ENCODE measurements at regions not wholly inside any gene's neighbourhood (a gene's known extent, or its start where the extent isn't known, plus 50 kb on each side); places are given as distances from the start of the nearest gene placed in this dataset.
"Not testable (repeated sequence)": the region's sequence is repeated elsewhere in the genome, so short reads cannot be mapped to it uniquely, and the experiment has no call there.

- Histone ChIP-seq H3K36me3 (ENCODE audit: control insufficient read depth, insufficient read depth, low read length) (no peaks in the 10 kb centered on the region), H3K4me3 (replicated peaks; ENCODE audit: low read depth, low read length) (no peak overlapping the region), H3K27me3 (replicated peaks; ENCODE audit: control insufficient read depth, insufficient read depth, low read length) (no peaks in the 10 kb centered on the region)
- TF ChIP-seq CTCF (IDR thresholded peaks at IDR 0.05; ENCODE audit: insufficient read depth, low read length, poor library complexity, severe bottlenecking), result no peak
- DNase-seq (ENCODE audit: extremely low read depth, insufficient read length), result no peak
These were observed 210.8 kb upstream of the UBL3 start for GRCh38 chr13:30061217-30061616.

- H3K27me3 ChIP-seq (replicated peaks; ENCODE audit: control insufficient read depth, insufficient read depth, low read length), result no peaks in the 10 kb centered on the region
- H3K4me3 ChIP-seq (replicated peaks; ENCODE audit: low read depth, low read length), result no peak overlapping the region
- DNase-seq (ENCODE audit: extremely low read depth, insufficient read length), result no peak
- TF ChIP-seq CTCF (IDR thresholded peaks at IDR 0.05; ENCODE audit: insufficient read depth, low read length, poor library complexity, severe bottlenecking), result no peak
- no peaks in the 10 kb centered on the region for H3K36me3 ChIP-seq (ENCODE audit: control insufficient read depth, insufficient read depth, low read length)
These were observed 208.0 kb upstream of the UBL3 start for GRCh38 chr13:30058429-30058828.

- H3K36me3 ChIP-seq (ENCODE audit: control insufficient read depth, insufficient read depth, low read length); DNase-seq (ENCODE audit: extremely low read depth, insufficient read length); H3K4me3 ChIP-seq (replicated peaks; ENCODE audit: low read depth, low read length); H3K27me3 ChIP-seq (replicated peaks; ENCODE audit: control insufficient read depth, insufficient read depth, low read length): not testable (repeated sequence)
These were observed 204.1 kb upstream of the UBL3 start for GRCh38 chr13:30054546-30054945.

- DNase-seq (ENCODE audit: extremely low read depth, insufficient read length), result no peak
- Histone ChIP-seq H3K4me3 (replicated peaks; ENCODE audit: low read depth, low read length) (no peak overlapping the region), H3K27me3 (replicated peaks; ENCODE audit: control insufficient read depth, insufficient read depth, low read length) (peaks cover 1% of the 10 kb centered on the region; the same call in 1 of the 2 replicates), H3K36me3 (ENCODE audit: control insufficient read depth, insufficient read depth, low read length) (no peaks in the 10 kb centered on the region)
- TF ChIP-seq CTCF (IDR thresholded peaks at IDR 0.05; ENCODE audit: insufficient read depth, low read length, poor library complexity, severe bottlenecking), result no peak
These were observed 203.5 kb upstream of the UBL3 start for GRCh38 chr13:30053939-30054338.

GRCh38 chr13:30052120-30052519 lies 201.7 kb upstream of the UBL3 start:
- H3K4me3 ChIP-seq (replicated peaks; ENCODE audit: low read depth, low read length), result no peak overlapping the region
- peaks cover 1% of the 10 kb centered on the region; the same call in 1 of the 2 replicates for H3K27me3 ChIP-seq (replicated peaks; ENCODE audit: control insufficient read depth, insufficient read depth, low read length)
- no peak for DNase-seq (ENCODE audit: extremely low read depth, insufficient read length)
- no peak for TF ChIP-seq CTCF (IDR thresholded peaks at IDR 0.05; ENCODE audit: insufficient read depth, low read length, poor library complexity, severe bottlenecking)
- no peaks in the 10 kb centered on the region for H3K36me3 ChIP-seq (ENCODE audit: control insufficient read depth, insufficient read depth, low read length)

- no peak overlapping the region for H3K4me3 ChIP-seq (replicated peaks; ENCODE audit: low read depth, low read length)
- no peaks in the 10 kb centered on the region for H3K36me3 ChIP-seq (ENCODE audit: control insufficient read depth, insufficient read depth, low read length)
- peaks cover 1% of the 10 kb centered on the region for H3K27me3 ChIP-seq (replicated peaks; ENCODE audit: control insufficient read depth, insufficient read depth, low read length)
- TF ChIP-seq CTCF (IDR thresholded peaks at IDR 0.05; ENCODE audit: insufficient read depth, low read length, poor library complexity, severe bottlenecking), result no peak
- DNase-seq (ENCODE audit: extremely low read depth, insufficient read length), result no peak
These were observed 201.2 kb upstream of the UBL3 start for GRCh38 chr13:30051531-30052060.
